Breast epithelium (tissue), 3 donors: ENCODE measurements at regions not wholly inside any gene's neighbourhood (a gene's known extent, or its start where the extent isn't known, plus 50 kb on each side); places are given as distances from the start of the nearest gene placed in this dataset.

Experiments used
- POLR2A ChIP-seq: fragments of 450-650 bp; IDR thresholded peaks from one replicate; pipeline ENCODE4 v1.6.1; 2016; ENCODE audit warnings: antibody characterized with exemption, mild to moderate bottlenecking, moderate library complexity
- POLR2AphosphoS5 ChIP-seq, 3 donors: sonication (generic); formaldehyde crosslinking; IDR thresholded peaks; one replicate each; pipeline ENCODE4 v1.6.1; 2017; ENCODE audit warnings: antibody characterized with exemption in 3 of 3
- TF ChIP-seq, protein P1 (sequence below), 3 donors: fragments of 450-650 bp; IDR thresholded peaks; one replicate each; pipeline ENCODE4 v1.5.1; 2016 to 2017; ENCODE audit warnings: antibody characterized with exemption in 3 of 3, mild to moderate bottlenecking in 3 of 3, moderate library complexity in 3 of 3

DNA sequence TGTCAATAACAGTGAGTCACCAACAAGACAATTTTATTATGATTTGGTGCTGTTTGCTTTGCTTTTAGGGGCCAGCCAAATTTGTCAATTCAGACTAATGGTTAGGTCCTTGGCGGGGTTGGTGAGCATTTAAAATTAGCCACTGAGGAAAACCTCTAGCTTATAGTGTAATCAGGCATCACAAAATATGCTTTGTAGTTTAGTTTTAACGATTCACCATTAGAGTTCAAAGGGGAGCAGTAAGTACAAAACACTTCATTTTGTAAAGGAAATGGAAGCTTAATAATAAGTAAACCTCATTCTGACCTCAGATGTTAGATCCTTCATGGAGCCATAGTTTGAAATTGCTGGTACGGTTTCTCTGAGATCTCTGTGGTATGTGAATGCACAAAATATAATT lies 218.4 kb upstream of the GOLIM4 start:
- TF ChIP-seq, protein P1, sequence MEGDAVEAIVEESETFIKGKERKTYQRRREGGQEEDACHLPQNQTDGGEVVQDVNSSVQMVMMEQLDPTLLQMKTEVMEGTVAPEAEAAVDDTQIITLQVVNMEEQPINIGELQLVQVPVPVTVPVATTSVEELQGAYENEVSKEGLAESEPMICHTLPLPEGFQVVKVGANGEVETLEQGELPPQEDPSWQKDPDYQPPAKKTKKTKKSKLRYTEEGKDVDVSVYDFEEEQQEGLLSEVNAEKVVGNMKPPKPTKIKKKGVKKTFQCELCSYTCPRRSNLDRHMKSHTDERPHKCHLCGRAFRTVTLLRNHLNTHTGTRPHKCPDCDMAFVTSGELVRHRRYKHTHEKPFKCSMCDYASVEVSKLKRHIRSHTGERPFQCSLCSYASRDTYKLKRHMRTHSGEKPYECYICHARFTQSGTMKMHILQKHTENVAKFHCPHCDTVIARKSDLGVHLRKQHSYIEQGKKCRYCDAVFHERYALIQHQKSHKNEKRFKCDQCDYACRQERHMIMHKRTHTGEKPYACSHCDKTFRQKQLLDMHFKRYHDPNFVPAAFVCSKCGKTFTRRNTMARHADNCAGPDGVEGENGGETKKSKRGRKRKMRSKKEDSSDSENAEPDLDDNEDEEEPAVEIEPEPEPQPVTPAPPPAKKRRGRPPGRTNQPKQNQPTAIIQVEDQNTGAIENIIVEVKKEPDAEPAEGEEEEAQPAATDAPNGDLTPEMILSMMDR (IDR thresholded peaks at IDR 0.05), result no peak
- TF ChIP-seq POLR2A (no peak), POLR2AphosphoS5 (IDR thresholded peaks at IDR 0.05) (no peak)
